ENCODE measurements at regions not wholly inside any gene's neighbourhood (a gene's known extent, or its start where the extent isn't known, plus 50 kb on each side); places are given as distances from the start of the nearest gene placed in this dataset.
A peak's percentile ranks its signal among the peaks of the same experiment; 100 is the strongest.

GRCh38 chr4:60042231-60042652, 1157.9 kb upstream of the ADGRL3 start:
- DNase-seq: no peak

DNA sequence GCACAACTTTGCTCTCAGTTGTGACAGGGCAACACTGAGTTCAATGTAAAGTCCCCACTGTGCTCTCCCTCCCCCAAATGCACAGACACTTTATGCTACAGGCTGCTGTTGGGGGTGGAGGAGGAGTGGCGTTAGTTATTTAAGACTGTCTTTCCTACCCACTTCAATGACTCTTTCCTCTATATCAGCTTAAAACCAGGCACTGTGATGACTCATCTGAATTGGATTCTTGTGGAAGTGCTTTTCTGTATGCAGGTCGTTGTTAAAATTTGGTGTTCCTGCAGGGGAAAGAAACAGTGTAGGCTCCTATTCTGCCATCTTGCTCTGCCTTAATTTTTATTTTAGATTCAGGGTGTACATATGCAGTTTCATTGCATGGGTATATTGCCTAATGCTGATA, 1157.2 kb upstream of the ADGRL3 start:
- no peak for DNase-seq

GRCh38 chr4:60078984-60079383, 1121.1 kb upstream of the ADGRL3 start:
- no peak for DNase-seq

DNA sequence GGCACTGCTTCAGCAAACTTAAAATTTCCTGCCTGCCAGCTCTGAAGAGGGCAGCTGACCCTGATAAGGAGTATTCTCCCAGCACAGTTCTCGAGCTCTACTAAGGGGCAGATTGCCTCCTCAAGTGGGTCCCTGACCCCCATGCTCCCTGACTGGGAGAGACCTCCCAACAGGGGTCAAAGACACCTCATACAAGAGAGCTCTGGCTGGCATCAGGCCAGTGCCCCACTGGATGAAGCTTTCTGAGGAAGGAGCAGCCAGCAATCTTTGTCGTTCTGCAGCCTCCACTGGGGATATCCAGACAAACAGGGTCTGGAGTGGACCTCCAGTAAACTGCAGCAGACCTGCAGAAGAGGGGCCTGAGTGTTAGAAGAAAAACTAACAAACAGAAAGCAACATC, 1118.3 kb upstream of the ADGRL3 start:
- DNase-seq: no peak

DNA sequence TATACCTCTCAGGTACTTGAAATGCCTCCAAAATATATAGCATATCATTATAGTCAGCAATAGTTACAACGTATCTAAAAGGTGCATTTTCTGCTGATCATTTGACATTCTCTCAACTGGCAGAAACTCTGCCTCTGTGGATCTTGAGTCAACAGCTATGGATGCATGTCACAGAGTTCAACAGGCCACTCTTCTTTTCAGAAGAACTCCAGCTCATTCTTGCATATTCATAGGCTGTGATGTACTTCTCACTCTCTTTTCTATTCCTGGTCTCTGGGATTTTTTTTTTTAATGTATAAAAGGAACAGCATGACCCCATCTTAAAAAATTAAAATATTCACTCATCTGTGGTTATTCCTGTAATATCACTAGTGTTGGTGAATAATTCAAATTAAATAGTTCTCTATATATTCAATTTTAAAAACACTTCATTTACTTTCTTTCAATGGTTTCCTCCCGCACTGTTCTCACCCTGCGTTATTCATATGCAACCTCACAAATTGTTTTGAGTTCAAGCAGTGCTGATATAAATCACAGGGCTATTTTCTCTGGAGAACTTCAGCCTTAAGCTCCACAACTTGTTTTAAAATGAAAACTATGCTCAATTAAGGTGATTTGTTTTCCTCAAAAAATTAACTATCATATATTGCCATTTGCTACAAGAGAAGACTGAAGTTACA, 1111.2 kb upstream of the ADGRL3 start:
- DNase-seq: no peak

GRCh38 chr4:60089546-60090273, 1110.4 kb upstream of the ADGRL3 start:
- DNase-seq: no peak

- no peak for DNase-seq
Measured at GRCh38 chr4:60096676-60097075, 1103.5 kb upstream of the ADGRL3 start.

- DNase-seq: no peak
Measured at GRCh38 chr4:60116592-60116991, 1083.5 kb upstream of the ADGRL3 start.

- DNase-seq: no peak
Measured at GRCh38 chr4:60117726-60118323, 1082.3 kb upstream of the ADGRL3 start.

DNA sequence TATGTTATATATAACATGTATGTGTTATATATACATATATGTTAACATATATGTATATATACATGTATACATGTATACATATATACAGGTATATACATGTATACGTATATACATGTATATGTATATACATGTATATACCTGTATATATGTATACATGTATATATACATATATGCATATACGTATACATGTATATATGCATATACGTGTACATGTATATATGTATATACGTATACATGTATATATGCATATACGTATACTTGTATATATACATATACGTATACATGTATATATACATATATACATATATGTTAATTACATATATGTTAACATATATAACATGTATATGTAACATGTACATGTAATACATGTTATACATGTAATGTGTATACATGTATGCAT, 1077.3 kb upstream of the ADGRL3 start:
- no peak for DNase-seq

DNA sequence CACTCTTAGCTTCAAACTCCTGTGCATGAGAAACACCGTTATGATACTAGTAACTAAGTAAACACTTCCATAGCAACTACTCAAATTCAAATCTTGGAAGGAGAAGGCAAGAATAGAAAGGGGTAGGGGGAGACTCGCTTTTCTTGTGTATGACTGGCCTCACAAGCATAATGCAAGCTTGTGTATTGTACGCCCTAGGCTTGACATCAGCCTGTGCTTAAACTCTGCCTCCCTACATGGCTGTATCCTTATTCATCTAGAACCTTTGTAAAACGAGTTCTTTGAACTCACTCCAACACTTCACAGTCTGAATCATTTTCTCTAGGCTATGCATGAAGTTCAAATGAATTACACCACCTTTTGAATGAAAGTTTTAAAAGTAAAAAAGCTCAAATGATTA, 1071.2 kb upstream of the ADGRL3 start:
- no peak for DNase-seq

GRCh38 chr4:60129740-60130139, 1070.4 kb upstream of the ADGRL3 start:
- DNase-seq: no peak

DNA sequence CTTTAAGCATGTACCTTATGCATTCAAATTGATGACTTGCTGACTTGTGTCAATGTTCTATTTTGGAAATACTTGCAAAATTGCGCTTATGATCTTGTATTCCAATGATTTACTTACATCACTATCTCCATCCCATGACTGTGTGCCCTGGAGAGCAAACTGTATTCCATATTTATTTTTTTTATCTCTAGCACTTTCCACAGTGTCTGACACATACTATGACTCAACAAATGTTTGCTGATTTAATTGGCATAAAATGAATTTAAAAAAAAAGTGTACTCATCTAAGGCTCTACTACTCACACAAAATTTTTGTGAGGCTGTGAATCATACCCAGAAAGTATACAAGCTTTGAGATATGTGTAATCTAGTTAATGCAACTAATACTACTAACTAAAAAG, 1066.8 kb upstream of the ADGRL3 start:
- DNase-seq: no peak

DNA sequence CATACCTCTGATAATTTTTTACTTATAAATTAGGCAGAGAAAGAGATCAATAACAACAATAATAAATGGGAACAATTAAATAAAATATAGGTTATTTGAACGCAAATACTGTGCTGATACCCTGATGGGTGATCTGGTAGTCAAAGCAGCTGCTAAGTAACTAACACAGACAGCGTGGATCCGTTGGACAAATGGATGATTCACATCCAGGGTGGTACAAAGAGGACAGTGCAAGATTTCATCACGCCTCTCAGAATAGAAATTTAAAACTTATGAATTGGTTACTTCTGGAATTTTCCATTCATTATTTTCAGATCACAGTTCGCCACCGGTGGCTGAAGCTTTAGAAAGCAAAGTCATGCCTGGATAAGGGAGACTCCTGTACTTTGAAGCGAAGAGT, 1066.0 kb upstream of the ADGRL3 start:
- DNase-seq: no peak

- no peak for DNase-seq
Measured at GRCh38 chr4:60155088-60155487, 1045.0 kb upstream of the ADGRL3 start.

- DNase-seq: no peak
Measured at GRCh38 chr4:60173103-60173502, 1027.0 kb upstream of the ADGRL3 start.

GRCh38 chr4:60173718-60174117, 1026.4 kb upstream of the ADGRL3 start:
- DNase-seq: no peak

DNA sequence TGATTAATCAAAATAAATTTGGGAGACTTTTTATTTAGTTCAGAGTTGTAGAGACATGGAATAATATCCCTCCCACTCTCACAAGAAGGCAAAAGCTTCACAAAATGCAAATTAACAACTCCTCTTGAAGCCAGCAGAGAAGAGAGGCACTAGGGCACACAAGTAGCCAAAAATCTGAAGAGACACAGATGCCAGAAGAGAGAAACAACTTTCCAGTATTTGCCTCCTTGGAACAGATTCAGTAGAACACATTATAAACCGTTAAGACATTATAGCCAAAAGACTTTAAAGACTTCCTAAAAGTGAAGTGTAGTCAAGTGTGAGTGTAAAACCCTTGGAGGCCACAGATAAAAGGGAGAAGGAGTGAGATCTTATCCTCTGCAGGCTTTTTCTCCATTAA, 1024.9 kb upstream of the ADGRL3 start:
- no peak for DNase-seq

- DNase-seq: no peak
Measured at GRCh38 chr4:60187428-60187827, 1012.7 kb upstream of the ADGRL3 start.

DNA sequence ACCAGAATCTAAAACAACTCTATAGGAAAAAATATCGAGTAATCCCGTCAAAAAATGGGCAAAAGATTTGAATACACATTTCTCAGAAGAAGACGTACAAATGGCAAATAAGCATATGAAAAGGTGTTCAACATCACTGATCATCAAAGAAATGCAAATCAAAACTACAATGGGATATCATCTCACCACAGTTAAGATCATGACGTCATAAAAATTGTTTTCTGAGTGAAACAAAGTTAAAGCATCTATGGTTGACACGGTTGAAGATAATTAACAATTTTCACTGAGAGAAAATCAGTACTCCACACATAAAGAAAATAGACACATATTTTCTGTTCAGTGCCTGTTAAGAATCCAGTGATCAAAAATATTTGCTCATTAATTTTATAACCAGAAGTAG, 1010.8 kb upstream of the ADGRL3 start:
- no peak for DNase-seq

DNA sequence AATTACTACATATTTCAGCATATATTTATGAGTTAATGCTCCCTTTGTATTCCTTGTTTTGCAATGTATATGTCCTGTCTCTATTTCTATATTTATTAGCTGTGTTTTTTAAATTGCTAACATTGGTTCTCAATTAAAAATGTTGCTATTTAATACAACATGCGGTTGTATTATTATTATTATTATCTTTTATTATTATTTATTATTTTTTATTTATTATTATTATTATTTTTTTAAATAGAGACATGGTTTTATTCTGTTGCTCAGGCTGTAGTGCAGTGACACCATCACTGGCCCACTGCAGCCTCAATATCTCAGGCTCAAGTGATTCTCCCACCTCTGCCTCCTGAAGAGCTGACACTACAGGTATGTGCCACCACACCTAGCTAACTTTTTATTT, 1005.9 kb upstream of the ADGRL3 start:
- DNase-seq: no peak

DNA sequence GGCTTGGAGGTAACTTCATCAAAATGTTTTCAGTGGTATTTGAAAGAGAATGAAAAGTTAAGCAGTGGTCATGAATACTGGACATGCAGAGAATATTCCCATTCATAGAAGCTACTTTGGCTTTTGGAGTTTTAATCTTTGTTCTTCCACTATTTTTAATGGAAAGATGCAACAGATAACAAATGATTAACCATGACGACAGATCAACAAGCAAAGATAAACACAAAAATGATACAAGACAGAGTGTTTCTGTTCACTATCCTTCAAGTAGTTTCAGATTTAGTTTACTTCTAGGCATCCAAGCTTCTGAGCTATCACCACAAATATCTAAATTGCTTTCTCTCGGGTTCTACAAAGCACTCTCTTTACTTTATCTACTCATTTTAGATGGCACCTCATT, 1004.9 kb upstream of the ADGRL3 start:
- no peak for DNase-seq

DNA sequence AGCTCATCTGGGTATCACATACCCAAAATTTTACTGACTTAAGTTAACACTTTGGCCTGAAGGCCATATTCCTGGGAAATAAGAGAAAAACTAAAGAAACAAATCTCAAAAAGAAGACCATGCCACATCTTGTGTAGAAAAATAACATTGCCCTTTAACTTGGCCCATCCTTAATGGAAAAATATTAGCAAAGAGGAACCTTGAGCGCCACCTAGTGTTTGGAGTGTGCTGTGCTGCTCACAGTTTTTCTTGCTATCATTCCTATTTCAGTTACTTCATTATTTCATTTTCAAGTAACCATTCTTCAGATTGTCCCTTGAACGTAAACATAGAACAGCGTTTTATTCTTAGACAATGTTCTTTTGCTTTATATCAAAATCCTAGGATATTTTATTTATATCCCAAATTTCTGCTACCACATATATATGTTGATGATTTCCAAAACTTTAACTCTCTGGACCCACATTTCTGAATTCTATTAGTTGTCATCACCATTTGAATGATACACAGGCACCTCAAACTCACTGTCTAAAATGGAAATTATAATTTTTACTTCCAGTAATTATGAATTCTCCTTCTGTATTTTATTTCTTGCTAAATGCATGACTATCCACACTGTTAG, 999.0 kb upstream of the ADGRL3 start:
- DNase-seq: peak in 1 of 2 experiments; percentile 66

GRCh38 chr4:60209588-60209987, 990.5 kb upstream of the ADGRL3 start:
- no peak for DNase-seq

Measured in NCI-H446 (cell line).